ENCODE measurements at regions not wholly inside any gene's neighbourhood (a gene's known extent, or its start where the extent isn't known, plus 50 kb on each side); places are given as distances from the start of the nearest gene placed in this dataset.

DNA sequence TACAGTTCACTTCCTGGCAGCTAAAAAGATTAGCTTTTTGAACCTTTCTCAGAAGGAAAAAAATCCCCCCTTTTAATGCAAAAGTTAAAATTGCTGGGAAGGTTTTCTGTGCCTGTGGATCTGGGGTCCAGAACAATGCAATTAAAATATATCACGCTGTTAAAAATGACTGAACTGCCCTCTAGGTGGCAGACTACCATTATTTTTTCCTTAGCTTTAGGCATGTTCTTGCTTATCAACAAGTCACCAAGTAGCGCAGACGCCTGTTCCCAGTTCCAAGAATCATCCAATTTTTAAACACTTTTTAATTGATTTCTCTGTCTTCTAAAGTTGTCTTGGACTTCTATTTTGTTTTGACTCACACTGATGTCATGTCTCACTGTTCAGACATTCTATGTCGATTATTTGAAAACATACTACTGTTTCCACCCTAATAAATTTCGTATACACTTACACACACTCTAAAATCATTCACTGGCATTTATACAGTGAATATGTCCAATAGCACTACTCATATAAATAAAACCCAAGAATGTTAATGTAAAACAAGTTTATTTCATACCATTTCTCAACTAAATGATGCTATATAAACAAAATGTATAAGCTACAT is 661.6 kb downstream of the RAPGEF2 start:
- Histone ChIP-seq H3K4me3 (ENCODE audit: low read depth, low read length, poor library complexity, severe bottlenecking) (peak overlapping the region; percentile 9), H3K4me1 (ENCODE audit: insufficient read depth, low read length, poor library complexity, severe bottlenecking) (peaks cover 58% of the 10 kb centered on the region), H3K27me3 (replicated peaks; ENCODE audit: insufficient read depth, low read depth, low read length, poor library complexity) (no peaks in the 10 kb centered on the region), H3K9me3 (ENCODE audit: low read depth, low read length, poor library complexity, severe bottlenecking) (peaks cover 5% of the 10 kb centered on the region), H3K27ac (ENCODE audit: low read depth, low read length, poor library complexity, severe bottlenecking) (peak overlapping the region; percentile 67), H3K36me3 (ENCODE audit: insufficient read depth, low read length, poor library complexity, severe bottlenecking) (peaks cover 46% of the 10 kb centered on the region)
- DNase-seq (ENCODE audit: low spot score), result peak; percentile 92
- ChIA-PET POLR2A (ENCODE audit: low non-redundant PET) (interaction anchor here (0.6 kb wide), 1 partner anchor 276 kb away, joined by 4 read pairs; no protein-coding TSS in a partner anchor), CTCF (interaction anchor here (0.6 to 0.8 kb wide), 2 partner anchors 129 to 1342 kb away, joined by 3 read pairs; no protein-coding TSS in a partner anchor)
- intact Hi-C loops (cut with micrococcal nuclease; ENCODE audit: unreplicated experiment), result loop anchor here (5.0 to 10.0 kb wide), 3 partner anchors 87 to 1490 kb away; no protein-coding TSS in a partner anchor
- BruUV-seq (replicated peaks), result no TSS peak
- TF ChIP-seq EZH2 (IDR thresholded peaks at IDR 0.05; ENCODE audit: borderline replicate concordance, low read depth, low read length, poor library complexity, severe bottlenecking), result no peak
- TF ChIP-seq, protein P1, sequence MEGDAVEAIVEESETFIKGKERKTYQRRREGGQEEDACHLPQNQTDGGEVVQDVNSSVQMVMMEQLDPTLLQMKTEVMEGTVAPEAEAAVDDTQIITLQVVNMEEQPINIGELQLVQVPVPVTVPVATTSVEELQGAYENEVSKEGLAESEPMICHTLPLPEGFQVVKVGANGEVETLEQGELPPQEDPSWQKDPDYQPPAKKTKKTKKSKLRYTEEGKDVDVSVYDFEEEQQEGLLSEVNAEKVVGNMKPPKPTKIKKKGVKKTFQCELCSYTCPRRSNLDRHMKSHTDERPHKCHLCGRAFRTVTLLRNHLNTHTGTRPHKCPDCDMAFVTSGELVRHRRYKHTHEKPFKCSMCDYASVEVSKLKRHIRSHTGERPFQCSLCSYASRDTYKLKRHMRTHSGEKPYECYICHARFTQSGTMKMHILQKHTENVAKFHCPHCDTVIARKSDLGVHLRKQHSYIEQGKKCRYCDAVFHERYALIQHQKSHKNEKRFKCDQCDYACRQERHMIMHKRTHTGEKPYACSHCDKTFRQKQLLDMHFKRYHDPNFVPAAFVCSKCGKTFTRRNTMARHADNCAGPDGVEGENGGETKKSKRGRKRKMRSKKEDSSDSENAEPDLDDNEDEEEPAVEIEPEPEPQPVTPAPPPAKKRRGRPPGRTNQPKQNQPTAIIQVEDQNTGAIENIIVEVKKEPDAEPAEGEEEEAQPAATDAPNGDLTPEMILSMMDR (conservative IDR thresholded peaks at IDR 0.05; ENCODE audit: low read depth, low read length), result peak; percentile 78

DNA sequence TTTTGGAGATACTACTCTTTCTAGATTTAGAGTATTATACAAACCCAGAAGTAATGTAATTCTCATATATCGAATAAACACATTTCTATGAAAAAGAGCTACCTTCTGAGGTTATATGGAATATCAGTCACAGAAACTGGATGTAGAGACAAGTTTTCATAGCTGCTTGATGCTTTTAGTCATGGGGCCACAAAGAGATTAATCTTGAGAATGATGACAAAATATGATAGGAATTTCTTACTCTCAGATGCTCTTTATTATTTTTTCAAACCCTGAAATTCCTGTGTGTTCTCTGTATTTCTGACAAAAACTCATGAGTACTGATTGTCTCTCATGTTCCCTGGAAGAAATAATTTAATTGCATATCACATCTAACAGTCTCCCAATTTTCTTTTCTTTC is 662.5 kb downstream of the RAPGEF2 start:
- peak overlapping the region; percentile 67 for H3K27ac ChIP-seq (ENCODE audit: low read depth, low read length, poor library complexity, severe bottlenecking)
- CTCF ChIA-PET, result no interaction called here
- TF ChIP-seq, protein P1 (conservative IDR thresholded peaks at IDR 0.05; ENCODE audit: low read depth, low read length), result no peak
- TF ChIP-seq EZH2 (IDR thresholded peaks at IDR 0.05; ENCODE audit: borderline replicate concordance, low read depth, low read length, poor library complexity, severe bottlenecking), result no peak
- intact Hi-C loops (cut with micrococcal nuclease; ENCODE audit: unreplicated experiment), result loop anchor here (10.0 kb wide), 1 partner anchor 1489 kb away; no protein-coding TSS in a partner anchor
- peaks cover 61% of the 10 kb centered on the region for H3K4me1 ChIP-seq (ENCODE audit: insufficient read depth, low read length, poor library complexity, severe bottlenecking)
- peaks cover 5% of the 10 kb centered on the region for H3K9me3 ChIP-seq (ENCODE audit: low read depth, low read length, poor library complexity, severe bottlenecking)
- peaks cover 39% of the 10 kb centered on the region for H3K36me3 ChIP-seq (ENCODE audit: insufficient read depth, low read length, poor library complexity, severe bottlenecking)
- H3K27me3 ChIP-seq (replicated peaks; ENCODE audit: insufficient read depth, low read depth, low read length, poor library complexity), result no peaks in the 10 kb centered on the region
- no TSS peak for BruUV-seq (replicated peaks)
- DNase-seq (ENCODE audit: low spot score), result no peak
- POLR2A ChIA-PET (ENCODE audit: low non-redundant PET), result interaction anchor here (0.5 kb wide), 1 partner anchor 1522 kb away, joined by 3 read pairs; no protein-coding TSS in a partner anchor
- peak overlapping the region; percentile 32 for H3K4me3 ChIP-seq (ENCODE audit: low read depth, low read length, poor library complexity, severe bottlenecking)

DNA sequence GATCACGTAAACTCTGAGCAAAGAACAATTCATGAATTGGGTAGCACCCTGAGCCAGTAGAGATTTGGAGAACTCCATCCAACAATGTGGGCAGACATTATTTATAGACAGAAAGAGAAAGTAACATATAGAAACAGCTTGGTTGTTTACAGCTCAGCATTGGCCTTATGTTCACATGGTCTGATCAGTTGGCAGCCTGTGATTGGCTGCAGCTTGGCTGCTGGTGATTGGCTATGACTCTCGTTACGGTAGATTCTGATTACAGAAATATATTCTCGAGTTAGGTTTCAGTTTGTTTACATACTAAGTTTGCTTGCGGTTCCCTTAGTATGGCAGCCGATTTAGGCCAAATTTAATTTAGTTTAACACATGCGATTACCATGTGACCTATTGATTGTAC is 663.4 kb downstream of the RAPGEF2 start:
- no TSS peak for BruUV-seq (replicated peaks)
- intact Hi-C loops (cut with micrococcal nuclease; ENCODE audit: unreplicated experiment), result loop anchor here (10.0 kb wide), 1 partner anchor 1489 kb away; no protein-coding TSS in a partner anchor

More for the DNA sequence above, 663.4 kb downstream of the RAPGEF2 start:
- H3K27ac ChIP-seq (ENCODE audit: low read depth, low read length, poor library complexity, severe bottlenecking), result peak overlapping the region; percentile 67
- H3K36me3 ChIP-seq (ENCODE audit: insufficient read depth, low read length, poor library complexity, severe bottlenecking), result peaks cover 31% of the 10 kb centered on the region
- H3K4me3 ChIP-seq (ENCODE audit: low read depth, low read length, poor library complexity, severe bottlenecking), result peak overlapping the region; percentile 32
- peak; percentile 83 for DNase-seq (ENCODE audit: low spot score)
- H3K27me3 ChIP-seq (replicated peaks; ENCODE audit: insufficient read depth, low read depth, low read length, poor library complexity), result no peaks in the 10 kb centered on the region
- ChIA-PET CTCF (no interaction called here), POLR2A (ENCODE audit: low non-redundant PET) (interaction anchor here (0.6 to 0.7 kb wide), 2 partner anchors 13 to 1468 kb away, joined by 3 read pairs; no protein-coding TSS in a partner anchor)
- TF ChIP-seq EZH2 (IDR thresholded peaks at IDR 0.05; ENCODE audit: borderline replicate concordance, low read depth, low read length, poor library complexity, severe bottlenecking), result no peak
- TF ChIP-seq, protein P1 (conservative IDR thresholded peaks at IDR 0.05; ENCODE audit: low read depth, low read length), result no peak
- H3K4me1 ChIP-seq (ENCODE audit: insufficient read depth, low read length, poor library complexity, severe bottlenecking), result peaks cover 63% of the 10 kb centered on the region
- H3K9me3 ChIP-seq (ENCODE audit: low read depth, low read length, poor library complexity, severe bottlenecking), result peaks cover 5% of the 10 kb centered on the region

All from A673 (cell line).